ENCODE measurements at regions not wholly inside any gene's neighbourhood (a gene's known extent, or its start where the extent isn't known, plus 50 kb on each side); places are given as distances from the start of the nearest gene placed in this dataset.

GRCh38 chr6:170063851-170064602 lies 226.9 kb downstream of the DLL1 start:
- H3K27me3 ChIP-seq (ENCODE audit: insufficient read depth, low read length, poor library complexity), result no peaks in the 10 kb centered on the region

GRCh38 chr6:170063431-170063830 lies 227.4 kb downstream of the DLL1 start:
- Histone ChIP-seq H3K4me2 (ENCODE audit: insufficient read depth, low read length) (no peak overlapping the region), H3K4me1 (ENCODE audit: insufficient read depth, low read length) (no peaks in the 10 kb centered on the region)
- no peak for ATAC-seq (ENCODE audit: insufficient read depth, low read depth)

More at GRCh38 chr6:170063851-170064602, 226.9 kb downstream of the DLL1 start:
- Histone ChIP-seq H3K4me1 (ENCODE audit: insufficient read depth, low read length) (no peaks in the 10 kb centered on the region), H4K20me1 (ENCODE audit: insufficient read depth, low read length) (peaks cover 5% of the 10 kb centered on the region; the same call in 1 of the 2 replicates), H3K9me3 (ENCODE audit: insufficient read depth, low read length, severe bottlenecking) (no peaks in the 10 kb centered on the region), H3K36me3 (ENCODE audit: insufficient read depth, low read length) (no peaks in the 10 kb centered on the region), H3K79me2 (ENCODE audit: insufficient read depth, low read length) (no peaks in the 10 kb centered on the region), H2AFZ (ENCODE audit: low read depth, low read length) (no peak overlapping the region), H3K4me2 (ENCODE audit: insufficient read depth, low read length) (no peak overlapping the region), H3K9ac (ENCODE audit: low read depth, low read length) (no peak overlapping the region), H3K4me3 (ENCODE audit: low read depth in 1 of 2, low read length in 2 of 2) (no peak overlapping the region), H3K27ac (ENCODE audit: low read length) (no peak overlapping the region)
- TF ChIP-seq CTCF (IDR thresholded peaks at IDR 0.05; ENCODE audit: borderline replicate concordance, extremely low read depth, low read length, poor library complexity, severe bottlenecking) (no peak), EZH2 (IDR thresholded peaks at IDR 0.05; ENCODE audit: borderline replicate concordance, low read depth, low read length, severe bottlenecking) (no peak)
- no peak for DNase-seq
- ATAC-seq (ENCODE audit: insufficient read depth, low read depth), result no peak

GRCh38 chr6:170062915-170063241 lies 228.0 kb downstream of the DLL1 start:
- H3K36me3 ChIP-seq (ENCODE audit: insufficient read depth, low read length), result no peaks in the 10 kb centered on the region
- H4K20me1 ChIP-seq (ENCODE audit: insufficient read depth, low read length), result peaks cover 5% of the 10 kb centered on the region; the same call in 1 of the 2 replicates
- no peaks in the 10 kb centered on the region for H3K79me2 ChIP-seq (ENCODE audit: insufficient read depth, low read length)
- no peak overlapping the region for H3K27ac ChIP-seq (ENCODE audit: low read length)
- no peaks in the 10 kb centered on the region for H3K4me1 ChIP-seq (ENCODE audit: insufficient read depth, low read length)
- no peaks in the 10 kb centered on the region for H3K27me3 ChIP-seq (ENCODE audit: insufficient read depth, low read length, poor library complexity)
- no peak overlapping the region for H3K4me2 ChIP-seq (ENCODE audit: insufficient read depth, low read length)
- H3K9ac ChIP-seq (ENCODE audit: low read depth, low read length), result no peak overlapping the region
- DNase-seq (no peak), ATAC-seq (ENCODE audit: insufficient read depth, low read depth) (no peak)
- no peak overlapping the region for H2AFZ ChIP-seq (ENCODE audit: low read depth, low read length)
- TF ChIP-seq CTCF (IDR thresholded peaks at IDR 0.05; ENCODE audit: borderline replicate concordance, extremely low read depth, low read length, poor library complexity, severe bottlenecking), result no peak
- TF ChIP-seq EZH2 (IDR thresholded peaks at IDR 0.05; ENCODE audit: borderline replicate concordance, low read depth, low read length, severe bottlenecking), result no peak
- H3K9me3 ChIP-seq (ENCODE audit: insufficient read depth, low read length, severe bottlenecking), result no peaks in the 10 kb centered on the region
- no peak overlapping the region for H3K4me3 ChIP-seq (ENCODE audit: low read depth in 1 of 2, low read length in 2 of 2)

More at GRCh38 chr6:170063431-170063830, 227.4 kb downstream of the DLL1 start:
- DNase-seq, result no peak
- TF ChIP-seq CTCF (IDR thresholded peaks at IDR 0.05; ENCODE audit: borderline replicate concordance, extremely low read depth, low read length, poor library complexity, severe bottlenecking) (no peak), EZH2 (IDR thresholded peaks at IDR 0.05; ENCODE audit: borderline replicate concordance, low read depth, low read length, severe bottlenecking) (no peak)
- H2AFZ ChIP-seq (ENCODE audit: low read depth, low read length), result no peak overlapping the region
- H4K20me1 ChIP-seq (ENCODE audit: insufficient read depth, low read length), result peaks cover 5% of the 10 kb centered on the region; the same call in 1 of the 2 replicates
- H3K4me3 ChIP-seq (ENCODE audit: low read depth in 1 of 2, low read length in 2 of 2), result no peak overlapping the region
- H3K79me2 ChIP-seq (ENCODE audit: insufficient read depth, low read length), result no peaks in the 10 kb centered on the region
- H3K9ac ChIP-seq (ENCODE audit: low read depth, low read length), result no peak overlapping the region
- H3K9me3 ChIP-seq (ENCODE audit: insufficient read depth, low read length, severe bottlenecking), result no peaks in the 10 kb centered on the region
- no peaks in the 10 kb centered on the region for H3K36me3 ChIP-seq (ENCODE audit: insufficient read depth, low read length)
- H3K27me3 ChIP-seq (ENCODE audit: insufficient read depth, low read length, poor library complexity), result no peaks in the 10 kb centered on the region
- H3K27ac ChIP-seq (ENCODE audit: low read length), result no peak overlapping the region

Measured in DND-41 (cell line).